Stimulated activated CD4-positive, alpha-beta T cell treated with anti-CD3 and anti-CD28 coated beads, Interleukin-4, amount 100 ng/mL, for 1 hour (primary cell): ENCODE measurements at regions not wholly inside any gene's neighbourhood (a gene's known extent, or its start where the extent isn't known, plus 50 kb on each side); places are given as distances from the start of the nearest gene placed in this dataset.

Experiments
- DNase-seq: peaks from one replicate; pipeline ENCODE4 v3.0.0-alpha.2; 2020

GRCh38 chr9:90948156-90948555, 146.5 kb downstream of the SYK start:
- DNase-seq: no peak

GRCh38 chr9:90950600-90950999, 149.0 kb downstream of the SYK start:
- DNase-seq: no peak

- DNase-seq: no peak
Measured at GRCh38 chr9:90953200-90953599, 151.6 kb downstream of the SYK start.

GRCh38 chr9:90953805-90954204, 152.2 kb downstream of the SYK start:
- DNase-seq: no peak

- no peak for DNase-seq
Measured at GRCh38 chr9:90956026-90956810, 154.6 kb downstream of the SYK start.

- no peak for DNase-seq
Measured at GRCh38 chr9:90958328-90958727, 156.7 kb downstream of the SYK start.

DNA sequence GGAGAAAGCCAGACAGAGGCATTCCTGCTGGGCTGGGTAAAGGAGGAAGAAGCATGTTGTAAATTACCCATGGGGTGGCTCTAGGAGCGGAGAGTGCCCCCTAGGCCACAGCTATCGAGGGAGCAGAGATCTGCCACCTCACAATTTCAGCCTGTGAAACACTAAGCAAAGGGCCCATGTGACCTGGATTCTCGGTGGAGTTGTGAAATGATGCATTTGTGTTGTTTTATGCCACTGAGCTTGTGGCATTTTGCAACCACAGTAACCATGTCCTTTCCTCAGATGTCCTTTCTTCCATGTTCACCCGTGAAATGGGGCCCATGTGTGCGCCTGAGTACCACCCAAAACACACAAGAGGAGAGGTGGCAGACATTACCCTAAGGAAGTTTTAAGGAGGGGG, 159.3 kb downstream of the SYK start:
- DNase-seq: no peak

GRCh38 chr9:90961375-90961774, 159.8 kb downstream of the SYK start:
- DNase-seq: no peak

- DNase-seq: no peak
Measured at GRCh38 chr9:90964101-90965020, 162.7 kb downstream of the SYK start.

DNA sequence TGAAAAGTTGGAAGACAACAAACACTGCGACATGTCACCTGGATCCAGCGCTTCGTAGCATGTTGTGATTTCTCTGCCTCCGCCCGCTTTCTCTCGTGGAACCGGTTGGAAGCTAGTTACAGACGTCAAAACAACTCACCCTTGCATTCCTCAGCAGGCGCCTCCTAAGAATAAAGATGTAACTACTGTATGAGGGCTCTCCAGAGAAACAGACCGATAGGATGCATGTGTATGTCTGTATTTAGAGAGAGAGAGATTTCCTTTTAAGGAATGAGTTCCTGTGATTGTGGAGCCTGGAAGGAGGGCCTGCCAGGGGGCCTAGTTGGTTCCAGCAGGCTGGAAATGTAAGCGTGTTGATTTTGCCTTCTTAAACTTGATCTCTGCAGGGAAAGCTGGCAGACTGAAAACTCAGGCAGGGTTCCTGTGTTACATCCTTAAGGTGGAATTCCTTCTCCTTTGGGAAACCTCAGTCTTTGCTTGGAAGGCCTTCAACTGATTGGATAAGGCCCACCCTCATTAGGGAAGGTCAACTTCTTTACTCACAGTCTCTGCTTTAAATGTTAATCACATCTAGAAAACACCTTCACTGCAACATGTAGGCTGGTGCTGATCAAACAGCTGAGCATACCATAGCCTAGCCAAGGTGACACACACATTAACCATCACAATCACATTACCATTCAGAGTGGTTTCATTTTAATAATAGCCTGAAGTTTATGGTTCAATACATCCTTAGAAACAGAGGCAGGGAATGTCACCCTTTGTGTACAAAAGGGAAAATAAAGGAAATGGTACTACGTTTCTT, 163.8 kb downstream of the SYK start:
- no peak for DNase-seq

- no peak for DNase-seq
Measured at GRCh38 chr9:90966031-90966290, 164.3 kb downstream of the SYK start.

GRCh38 chr9:90966480-90967144, 165.0 kb downstream of the SYK start:
- DNase-seq: peak; percentile 37

DNA sequence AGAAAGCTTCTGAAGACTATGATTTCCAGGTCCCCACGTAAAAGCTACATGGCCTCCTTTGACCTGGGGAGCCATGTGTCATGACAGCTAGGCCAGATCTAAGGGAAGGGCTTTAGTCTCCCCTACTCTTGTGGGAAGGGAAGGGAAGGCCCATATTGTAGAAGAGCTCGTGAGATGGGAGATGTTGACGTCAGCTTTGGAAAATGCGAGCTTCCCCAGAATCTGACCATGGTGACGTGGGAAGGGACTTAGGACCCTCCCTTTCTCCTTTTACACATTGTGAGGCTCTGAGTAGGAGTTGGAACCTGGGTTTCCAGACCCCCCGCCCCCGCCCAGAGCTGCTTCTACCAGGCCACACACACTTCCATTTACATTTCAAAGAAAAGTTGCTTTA, 165.5 kb downstream of the SYK start:
- no peak for DNase-seq

DNA sequence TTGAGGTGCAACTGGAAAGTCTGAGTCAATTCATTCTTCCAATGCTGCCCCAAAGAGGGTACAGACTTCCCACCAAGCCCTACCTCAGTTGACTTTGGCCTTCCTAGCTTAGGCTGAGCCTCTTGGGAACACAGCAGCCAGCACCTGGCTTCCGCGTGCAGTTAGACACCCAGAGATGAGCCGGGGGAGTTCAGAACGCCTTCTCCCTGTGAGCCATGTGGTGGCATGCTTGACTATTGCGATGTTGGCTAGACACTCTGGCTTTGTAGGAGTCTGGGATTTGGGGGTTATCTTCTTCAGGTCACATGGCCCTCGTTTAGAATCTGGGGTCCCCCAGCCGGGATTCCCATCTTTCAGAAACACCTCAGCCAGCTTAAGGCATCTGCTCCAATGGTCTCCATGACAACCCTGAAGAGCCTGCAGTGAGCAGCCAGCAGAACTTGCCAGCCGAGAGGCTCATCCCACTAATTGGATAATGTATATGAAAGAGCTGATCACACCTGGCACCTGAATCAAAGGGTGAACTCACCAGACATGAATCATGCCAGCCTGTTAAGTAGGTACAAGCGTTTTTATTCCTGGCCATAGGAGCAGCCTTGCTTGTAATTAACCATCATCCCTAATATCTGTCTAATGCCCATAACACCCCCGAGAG, 167.5 kb downstream of the SYK start:
- DNase-seq: no peak

DNA sequence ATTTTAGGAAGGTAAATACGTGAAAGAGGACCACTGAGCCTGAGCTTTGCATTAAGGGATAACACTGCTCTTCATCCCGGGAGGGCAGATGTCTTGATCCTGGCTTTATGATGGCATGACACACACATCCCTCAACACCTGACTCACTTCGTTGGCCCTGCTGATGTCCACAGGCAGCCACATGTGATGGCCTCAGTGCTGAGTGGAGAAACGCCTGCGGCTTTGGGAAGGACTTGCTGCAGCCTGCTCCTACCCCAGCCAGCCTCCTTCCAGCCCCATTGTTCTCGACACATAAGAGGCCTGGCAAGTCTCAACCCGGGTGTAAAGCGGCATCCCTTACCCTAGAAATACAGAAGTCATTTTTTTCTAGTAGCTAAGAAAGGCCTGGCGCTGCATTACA, 169.0 kb downstream of the SYK start:
- no peak for DNase-seq

DNA sequence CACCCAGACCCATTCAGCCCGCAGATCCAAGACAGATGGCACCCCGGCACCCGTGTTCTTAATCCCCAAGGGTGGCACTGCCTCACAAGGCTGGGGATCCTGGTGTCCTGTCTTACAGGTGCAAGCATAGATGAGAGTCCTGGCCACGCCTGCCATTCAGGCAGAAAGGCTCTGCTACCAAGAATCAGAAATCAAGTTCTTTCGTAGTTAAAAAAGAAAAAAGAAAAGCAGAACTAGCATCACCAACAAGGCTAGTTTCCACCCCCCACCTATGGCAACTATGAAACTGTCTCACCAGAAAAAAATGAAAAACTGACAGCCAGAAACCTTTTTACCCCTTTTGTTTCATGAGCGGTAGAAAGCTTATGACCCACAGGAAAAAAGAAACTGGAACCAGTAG, 170.4 kb downstream of the SYK start:
- DNase-seq: no peak

DNA sequence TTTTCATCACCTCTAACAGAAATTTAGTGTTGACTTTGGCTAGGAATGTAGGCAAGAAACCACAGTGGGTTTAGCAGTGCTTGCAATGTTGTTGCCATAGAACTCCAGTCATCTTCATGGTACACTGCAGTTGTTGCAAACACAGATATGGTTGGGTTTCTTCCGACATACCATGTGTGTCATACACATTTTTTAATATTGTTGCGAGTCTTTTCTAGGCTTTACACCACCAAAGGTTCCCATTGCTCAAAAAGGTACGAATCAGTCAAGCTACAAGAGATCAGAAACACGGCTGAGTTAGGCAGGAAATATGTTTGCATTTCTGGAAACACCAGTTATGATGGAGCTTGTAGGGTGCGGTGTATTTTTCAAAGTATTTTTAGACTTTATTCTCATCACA, 172.4 kb downstream of the SYK start:
- DNase-seq: no peak

- DNase-seq: no peak
Measured at GRCh38 chr9:90974643-90975245, 173.1 kb downstream of the SYK start.

- DNase-seq: no peak
Measured at GRCh38 chr9:90975781-90976538, 174.3 kb downstream of the SYK start.

- DNase-seq: no peak
Measured at GRCh38 chr9:90979138-90979551, 177.5 kb downstream of the SYK start.

GRCh38 chr9:90979639-90980038, 178.0 kb downstream of the SYK start:
- no peak for DNase-seq
